ENCODE measurements at regions not wholly inside any gene's neighbourhood (a gene's known extent, or its start where the extent isn't known, plus 50 kb on each side); places are given as distances from the start of the nearest gene placed in this dataset.

DNA sequence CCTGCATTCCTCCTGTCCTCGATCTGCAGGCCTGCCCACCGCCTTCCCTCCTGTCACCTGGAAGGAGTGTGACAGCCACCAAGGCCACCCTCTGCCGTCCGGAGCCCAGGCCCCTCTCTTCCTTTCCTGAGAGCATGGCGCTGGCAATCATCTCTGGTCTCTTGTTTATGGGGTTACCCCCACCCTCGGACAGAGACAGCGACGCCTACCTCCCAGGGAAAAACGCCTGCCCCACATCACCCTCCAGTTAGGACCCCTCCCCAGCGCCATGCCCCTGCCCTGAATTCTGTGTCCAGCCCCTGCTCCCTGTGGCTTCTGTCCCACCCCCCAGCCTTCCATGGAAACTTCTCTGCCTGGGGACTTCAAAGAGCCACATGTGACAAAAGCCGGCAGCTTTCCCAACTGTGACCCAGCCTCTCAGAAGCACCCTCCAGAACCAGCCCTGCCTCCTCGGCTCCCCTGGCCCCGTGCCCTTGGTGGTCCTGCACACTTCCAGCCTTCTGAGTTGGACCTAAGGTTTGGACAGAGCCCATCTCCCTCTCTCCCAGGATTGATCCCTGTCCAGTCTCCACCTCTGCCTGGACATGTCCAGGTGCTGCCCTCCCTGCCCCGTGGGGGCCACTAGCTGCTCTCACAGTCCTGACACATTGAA, 145.0 kb upstream of the HDAC4 start:
- intact Hi-C loops (cut with DNase I), result no loop called here
- peak in 2 of 42 donors; percentile 17 to 20 for DNase-seq

DNA sequence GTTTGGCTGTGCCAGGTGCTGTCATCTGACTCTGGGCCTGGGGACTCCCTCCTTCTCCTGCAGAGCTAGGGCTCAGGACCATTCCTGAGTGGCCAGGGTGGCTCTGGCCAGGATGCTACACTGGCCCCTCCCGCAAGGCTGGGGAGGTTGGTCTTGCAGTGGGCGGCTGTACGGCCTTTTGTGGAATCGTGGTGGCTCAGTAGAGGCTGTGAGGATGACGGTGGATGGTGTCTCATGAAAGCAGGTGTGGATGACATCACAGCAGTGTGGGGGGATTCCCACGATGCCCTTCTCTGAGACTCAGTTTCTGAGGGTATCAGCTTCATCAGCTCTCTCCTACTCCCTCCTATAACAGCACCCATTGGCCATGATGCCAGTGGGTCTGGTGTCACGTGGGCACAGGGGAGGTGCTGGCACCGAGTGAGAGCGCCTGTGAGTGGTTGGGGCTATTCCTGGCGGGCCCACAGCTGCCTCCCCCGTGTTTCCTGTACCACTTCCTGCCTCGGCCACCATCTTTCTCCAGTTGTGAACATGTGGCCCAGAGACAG, 144.2 kb upstream of the HDAC4 start:
- intact Hi-C loops (cut with DNase I), result no loop called here

DNA sequence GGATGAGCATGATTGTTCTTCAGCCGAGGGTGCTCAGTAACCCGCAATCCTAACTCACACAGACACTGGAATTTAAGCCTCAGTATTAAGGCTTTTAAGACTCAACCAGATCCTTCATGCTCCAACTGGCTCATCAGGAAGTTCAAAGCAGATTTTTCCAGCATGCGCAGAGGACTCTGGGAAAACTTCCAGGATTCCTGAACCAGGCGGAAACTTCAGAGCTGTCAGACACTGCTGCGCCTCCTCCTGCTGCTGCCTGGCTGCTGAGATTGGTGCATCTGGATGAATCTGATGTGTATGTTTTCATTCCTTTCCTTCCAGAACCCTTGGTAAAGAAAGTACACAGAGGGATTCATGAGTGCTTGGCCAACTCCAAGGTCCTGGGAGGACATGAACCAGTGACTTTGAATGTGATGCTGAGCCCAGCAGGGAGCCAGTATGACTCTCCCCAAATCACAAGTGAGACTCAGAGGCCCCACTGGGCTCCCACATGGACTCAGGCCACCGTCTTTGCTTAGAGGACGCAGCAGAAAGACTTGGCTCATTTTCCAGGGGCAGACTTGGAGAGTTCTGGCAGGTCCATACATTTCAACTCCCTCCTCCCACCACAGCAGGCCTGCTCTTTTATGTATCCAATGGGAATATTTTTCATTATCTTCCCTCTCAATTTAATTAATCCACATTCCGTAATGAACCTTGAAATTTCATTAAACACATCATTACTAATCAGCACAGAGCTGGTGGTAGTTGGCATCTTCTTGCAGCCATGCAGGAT, 143.5 kb upstream of the HDAC4 start:
- peak in 2 of 42 donors; percentile 9 to 14 for DNase-seq
- intact Hi-C loops (cut with DNase I), result no loop called here

More for the DNA sequence above, 144.2 kb upstream of the HDAC4 start:
- DNase-seq, result peak in 2 of 42 donors; percentile 19 to 23

DNA sequence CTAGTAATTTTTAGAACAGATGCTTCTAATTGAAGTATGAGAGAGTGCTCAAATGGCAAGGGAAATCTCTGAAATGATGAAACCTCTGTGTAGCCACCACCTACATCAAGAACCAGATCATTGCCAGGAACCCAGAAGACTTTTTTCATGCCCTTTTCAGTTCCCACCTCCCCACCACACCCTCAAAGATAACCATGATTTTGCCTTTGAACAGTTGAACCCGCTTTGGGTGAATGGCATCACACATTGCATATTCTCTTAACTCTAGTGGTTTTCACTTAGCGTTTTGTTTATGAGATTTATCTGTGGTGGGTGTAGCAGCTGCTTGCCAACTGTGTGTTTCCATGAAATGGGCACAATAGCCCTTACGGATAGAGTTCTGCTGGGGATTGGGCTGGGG, 142.9 kb upstream of the HDAC4 start:
- intact Hi-C loops (cut with DNase I), result no loop called here
- no peak for DNase-seq

DNA sequence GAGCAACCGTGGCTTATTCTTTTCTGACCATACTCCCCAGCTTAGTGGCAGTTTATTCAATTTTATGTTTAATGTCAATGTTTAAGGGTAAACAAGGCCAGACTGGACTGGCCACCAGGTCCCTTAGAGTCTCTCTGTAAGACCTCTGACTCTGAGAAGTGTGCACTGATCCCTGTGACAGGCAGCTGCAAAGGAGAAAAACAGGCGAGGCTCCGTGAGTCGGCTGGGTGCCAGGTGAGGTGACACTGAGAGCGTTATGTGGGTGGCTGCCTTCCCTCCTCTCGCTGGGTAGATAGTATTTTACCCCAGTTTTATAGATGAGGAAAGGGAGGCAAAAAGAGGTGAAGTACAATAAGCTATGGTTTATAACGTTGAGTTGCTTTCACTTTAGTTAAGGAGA, 139.4 kb upstream of the HDAC4 start:
- peak in 38 of 42 donors; percentile 11 to 87 (median 60) for DNase-seq
- intact Hi-C loops (cut with DNase I), result no loop called here

- intact Hi-C loops (cut with DNase I), result no loop called here
- peak in 1 of 42 donors; percentile 12 for DNase-seq
Observed at GRCh38 chr2:239539776-239540100, 138.9 kb upstream of the HDAC4 start.

DNA sequence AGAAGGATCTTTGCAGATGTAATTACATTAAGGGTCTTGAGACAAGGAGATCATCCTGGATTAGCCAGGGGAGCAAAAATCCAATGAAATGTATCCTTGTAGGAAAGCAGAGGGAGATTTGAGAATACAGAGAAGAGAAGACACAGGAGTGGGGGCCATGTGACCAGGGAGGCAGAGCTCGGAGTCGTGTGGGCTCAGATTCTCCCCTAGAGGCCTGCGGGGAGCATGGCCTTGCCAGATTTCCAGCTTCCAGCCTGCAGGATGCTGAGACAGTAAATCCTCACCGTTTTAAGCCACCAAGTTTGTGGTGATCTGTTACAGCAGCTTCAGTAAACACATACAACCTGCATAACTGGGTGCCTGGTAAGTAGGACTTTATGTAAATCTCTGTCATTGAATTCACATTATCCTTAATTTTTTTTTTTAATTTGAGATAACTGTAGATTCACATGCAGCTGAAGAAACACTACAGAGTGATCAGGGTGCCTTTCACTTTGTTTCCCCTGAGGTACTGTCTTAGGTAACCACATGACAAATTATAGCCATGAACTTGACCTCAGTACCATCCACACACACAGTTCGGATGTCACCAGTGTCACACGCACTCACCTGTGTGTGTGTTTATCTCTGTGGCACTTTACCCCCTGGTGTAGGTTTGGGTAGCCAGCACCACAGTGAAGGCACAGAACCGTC, 138.4 kb upstream of the HDAC4 start:
- no peak for DNase-seq
- intact Hi-C loops (cut with DNase I), result no loop called here

DNA sequence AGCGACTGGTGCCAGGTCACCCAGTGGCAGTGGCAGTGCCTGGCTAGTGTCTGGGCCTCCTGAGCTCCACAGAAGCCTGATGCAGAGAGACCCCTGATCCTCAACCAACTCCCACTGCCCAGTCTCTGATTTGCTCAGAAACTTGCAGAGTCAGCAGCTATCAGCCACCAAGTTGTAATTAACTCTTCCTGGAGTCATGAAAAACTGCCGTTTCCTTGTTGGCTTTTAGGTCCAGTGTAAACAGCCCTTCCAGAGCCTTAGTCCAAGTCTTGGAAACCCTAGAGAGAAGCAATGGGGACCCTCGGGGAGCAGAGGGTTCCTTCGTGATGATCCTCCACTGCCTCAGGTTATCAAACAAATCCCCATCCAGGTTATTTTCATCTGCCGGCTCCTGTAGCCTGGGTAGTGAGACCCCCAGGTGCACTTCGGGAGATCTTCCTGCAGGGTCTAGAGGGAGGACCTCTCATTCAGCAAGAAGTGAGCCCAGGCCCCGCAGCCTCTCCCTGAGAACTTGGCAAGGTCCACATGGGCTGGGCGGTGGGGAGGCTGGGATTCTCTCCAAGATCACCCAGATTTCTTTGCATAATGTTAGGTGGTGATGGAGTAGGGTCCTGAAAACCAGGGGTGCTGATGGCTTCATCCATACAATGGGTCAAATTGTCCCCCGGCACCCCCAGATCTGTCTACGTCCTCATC, 137.7 kb upstream of the HDAC4 start:
- no peak for DNase-seq
- intact Hi-C loops (cut with DNase I), result no loop called here

DNA sequence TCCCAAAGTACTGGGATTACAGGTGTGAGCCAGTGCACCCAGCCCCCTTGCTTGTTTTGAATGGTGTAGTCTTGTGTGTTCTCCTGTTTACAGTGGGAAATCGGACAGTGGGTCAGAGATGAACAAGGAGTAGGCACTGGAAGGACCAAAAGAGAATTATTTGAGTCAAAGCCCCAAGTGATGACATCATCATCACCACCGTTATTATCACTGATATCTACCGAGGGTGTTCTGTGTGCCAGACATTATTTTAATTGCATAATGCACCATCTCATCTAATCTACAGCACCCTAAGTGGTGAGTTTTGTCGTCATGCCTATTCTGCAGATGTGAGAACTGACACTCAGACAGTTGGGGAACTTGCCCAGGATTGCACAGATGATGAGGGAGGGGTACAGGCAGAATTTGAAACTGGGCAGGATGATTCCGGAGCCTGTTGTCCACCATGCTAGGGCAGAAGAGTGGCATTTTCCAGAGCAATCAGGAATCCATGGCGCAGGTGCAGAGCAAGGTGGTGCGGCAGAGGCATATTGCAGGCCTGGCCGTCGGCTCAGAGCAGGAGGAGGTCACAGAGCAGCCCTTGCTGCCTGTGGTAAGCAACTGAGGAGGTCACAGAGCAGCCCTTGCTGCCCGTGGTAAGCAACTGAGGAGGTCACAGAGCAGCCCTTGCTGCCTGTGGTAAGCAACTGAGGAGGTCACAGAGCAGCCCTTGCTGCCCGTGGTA, 137.0 kb upstream of the HDAC4 start:
- intact Hi-C loops (cut with DNase I), result no loop called here
- DNase-seq, result peak in 1 of 42 donors; percentile 15

DNA sequence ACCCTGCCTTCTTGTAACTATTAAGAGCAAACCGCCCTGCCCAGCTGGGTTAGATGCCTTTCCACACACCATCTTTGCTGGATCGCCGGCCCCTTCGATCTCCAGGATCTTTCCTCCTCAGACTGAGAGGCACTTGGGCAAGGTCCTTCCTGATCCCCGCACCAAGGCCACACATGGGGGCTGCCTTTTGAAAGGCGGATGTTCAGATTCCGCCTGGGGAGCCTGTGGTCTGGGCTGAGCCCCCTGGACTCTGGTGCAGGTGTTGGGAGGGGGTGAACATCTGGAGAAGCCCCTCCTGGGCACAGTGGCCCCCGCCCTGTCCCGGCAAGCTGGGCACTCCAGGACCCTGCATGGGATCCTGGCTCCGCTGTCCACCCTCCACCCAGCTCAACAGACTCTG, 135.4 kb upstream of the HDAC4 start:
- no peak for DNase-seq
- intact Hi-C loops (cut with DNase I), result no loop called here

- intact Hi-C loops (cut with DNase I), result no loop called here
- DNase-seq, result no peak
Observed at GRCh38 chr2:239535413-239536144, 134.8 kb upstream of the HDAC4 start.

GRCh38 chr2:239534581-239535412, 134.0 kb upstream of the HDAC4 start:
- no peak for DNase-seq
- intact Hi-C loops (cut with DNase I), result no loop called here

DNA sequence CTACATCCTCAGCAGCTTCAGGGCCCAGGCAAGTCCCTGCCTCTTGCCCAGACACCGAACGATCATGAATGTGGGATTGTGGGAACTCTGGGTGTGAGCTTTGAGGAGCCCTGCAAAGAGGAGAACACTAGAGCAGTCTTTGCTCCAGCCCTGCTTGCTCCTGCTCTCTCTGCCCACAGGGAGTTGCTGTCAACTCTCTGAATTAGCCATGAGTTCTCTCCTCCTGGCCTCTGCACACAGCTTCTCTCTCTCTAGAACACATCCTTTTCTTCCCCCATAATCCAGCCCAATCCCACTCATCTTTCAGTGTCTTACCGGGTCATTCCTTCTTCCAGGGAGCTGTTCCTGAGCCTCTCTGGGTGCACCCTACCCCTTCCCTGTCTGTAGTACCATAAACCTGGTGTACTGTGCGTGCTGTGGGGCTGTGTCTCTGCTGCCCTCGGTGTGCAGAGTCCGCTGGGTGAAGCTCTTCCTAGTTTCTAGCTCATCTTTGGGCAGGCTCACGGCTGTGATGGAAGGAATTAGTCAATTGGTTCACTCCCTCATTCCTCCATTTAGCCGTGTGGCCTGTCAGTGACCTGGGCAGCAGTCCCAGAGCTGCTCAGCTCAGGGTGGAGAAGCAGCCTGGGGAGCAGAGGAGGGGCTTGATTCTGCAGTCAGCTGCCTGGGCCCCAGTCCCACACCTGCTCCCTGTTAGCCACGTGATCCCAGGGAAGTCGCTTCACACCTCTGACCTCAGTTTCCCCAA, 132.9 kb upstream of the HDAC4 start:
- no peak for DNase-seq
- intact Hi-C loops (cut with DNase I), result no loop called here

DNA sequence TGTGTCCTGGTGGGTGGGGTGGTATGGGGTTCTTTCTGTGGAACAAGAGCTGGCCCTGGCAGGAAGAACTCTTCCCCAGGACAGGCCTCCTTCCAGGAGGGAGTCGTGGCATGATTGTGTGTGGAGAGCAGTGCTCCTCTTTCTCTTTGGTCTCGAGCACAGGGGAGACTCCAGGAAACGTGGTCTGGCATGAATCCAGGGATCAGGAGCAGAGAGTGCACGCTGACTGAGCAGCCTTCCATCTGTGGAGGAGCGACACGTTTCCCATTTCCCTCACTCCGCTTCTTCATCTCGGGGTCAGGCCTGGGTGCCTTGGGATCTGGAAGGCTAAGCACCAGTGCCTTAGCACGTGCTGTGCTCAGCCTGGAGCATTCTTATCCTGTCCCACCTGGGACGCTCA, 132.0 kb upstream of the HDAC4 start:
- no peak for DNase-seq
- intact Hi-C loops (cut with DNase I), result no loop called here

GRCh38 chr2:239532250-239532649, 131.4 kb upstream of the HDAC4 start:
- intact Hi-C loops (cut with DNase I), result no loop called here
- DNase-seq, result no peak

- no peak for DNase-seq
- intact Hi-C loops (cut with DNase I), result no loop called here
Observed at GRCh38 chr2:239531456-239532241, 130.8 kb upstream of the HDAC4 start.

All from head of caudate nucleus (tissue), 42 donors.